Liver (tissue), 8 donors: ENCODE measurements at regions not wholly inside any gene's neighbourhood (a gene's known extent, or its start where the extent isn't known, plus 50 kb on each side); places are given as distances from the start of the nearest gene placed in this dataset.

Source experiments
- DNase-seq: peaks from one replicate; pipeline ENCODE4 v3.0.0-alpha.2; 2017; ENCODE audit warnings: low spot score
- H3K27ac ChIP-seq, 2 donors: one replicate each; pipeline ENCODE4 v1.7.0; 2013; ENCODE audit warnings: inconsistent platforms in 2 of 2, low read length in 2 of 2, control low read depth in 1 of 2, low read depth in 1 of 2, mild to moderate bottlenecking in 1 of 2
- H3K27me3 ChIP-seq, 4 donors: one replicate each; pipeline versions ENCODE4 v1.6.1 to v1.7.0; 2013; ENCODE audit warnings: low read length in 3 of 4, inconsistent platforms in 1 of 4, mild to moderate bottlenecking in 1 of 4, moderate library complexity in 1 of 4; ENCODE audit not compliant: control insufficient read depth in 4 of 4, insufficient read depth in 4 of 4
- H3K36me3 ChIP-seq, 4 donors: one replicate each; pipeline versions ENCODE4 v1.6.1 to v1.7.0; 2013; ENCODE audit warnings: low read length in 3 of 4, mild to moderate bottlenecking in 3 of 4, low read depth in 1 of 4, moderate library complexity in 1 of 4; ENCODE audit not compliant: control insufficient read depth in 4 of 4, insufficient read depth in 3 of 4
- H3K4me1 ChIP-seq, 4 donors: one replicate each; pipeline versions ENCODE4 v1.6.1 to v1.7.0; 2013; ENCODE audit warnings: low read length in 3 of 4, mild to moderate bottlenecking in 3 of 4, moderate library complexity in 1 of 4; ENCODE audit not compliant: control insufficient read depth in 4 of 4, insufficient read depth in 4 of 4
- H3K4me3 ChIP-seq, 3 donors: one replicate each; pipeline versions ENCODE4 v1.6.1 to v1.7.0; 2013; ENCODE audit warnings: low read length in 3 of 3, control low read depth in 1 of 3, low read depth in 1 of 3, mild to moderate bottlenecking in 1 of 3
- H3K9ac ChIP-seq, 2 donors: one replicate each; pipeline ENCODE4 v1.7.0; 2013; ENCODE audit warnings: low read length in 2 of 2, mild to moderate bottlenecking in 2 of 2, moderate library complexity in 2 of 2, control low read depth in 1 of 2, low read depth in 1 of 2
- H3K9me3 ChIP-seq, 4 donors: one replicate each; pipeline versions ENCODE4 v1.6.1 to v1.7.0; 2013; ENCODE audit warnings: low read length in 3 of 4; ENCODE audit not compliant: control insufficient read depth in 4 of 4
- EGR1 ChIP-seq, 2 donors: IDR thresholded peaks; 2 replicates each; pipeline ENCODE4 v1.6.1; 2016 to 2018; ENCODE audit warnings: antibody characterized with exemption in 2 of 2, low read depth in 2 of 2
- FOXA1 ChIP-seq: IDR thresholded peaks from 2 replicates; pipeline ENCODE4 v1.6.1; 2016; ENCODE audit warnings: antibody characterized with exemption
- FOXA2 ChIP-seq: IDR thresholded peaks from 2 replicates; pipeline ENCODE4 v1.6.1; 2016; ENCODE audit warnings: antibody characterized with exemption
- GABPA ChIP-seq, 2 donors: IDR thresholded peaks in 1 of 2; conservative IDR thresholded peaks in 1 of 2; 2 replicates each; pipeline ENCODE4 v1.6.1; 2016; ENCODE audit warnings: antibody characterized with exemption in 2 of 2, mild to moderate bottlenecking in 1 of 2, moderate library complexity in 1 of 2
- HNF4A ChIP-seq, 2 donors: conservative IDR thresholded peaks; 2 replicates each; pipeline ENCODE4 v1.6.1; 2016; ENCODE audit warnings: antibody characterized with exemption in 2 of 2, mild to moderate bottlenecking in 2 of 2
- HNF4G ChIP-seq: IDR thresholded peaks from 2 replicates; pipeline ENCODE4 v1.6.1; 2016; ENCODE audit warnings: antibody characterized with exemption
- JUND ChIP-seq, 2 donors: IDR thresholded peaks; 2 replicates each; pipeline ENCODE4 v1.6.1; 2016; ENCODE audit warnings: antibody characterized with exemption in 2 of 2
- NR2F2 ChIP-seq: IDR thresholded peaks from 2 replicates; pipeline ENCODE4 v1.6.1; 2016; ENCODE audit warnings: antibody characterized with exemption
- RAD21 ChIP-seq, 2 donors: IDR thresholded peaks; 2 replicates each; pipeline ENCODE4 v1.6.1; 2016; ENCODE audit warnings: antibody characterized with exemption in 2 of 2, mild to moderate bottlenecking in 2 of 2
- RXRA ChIP-seq, 2 donors: IDR thresholded peaks; 2 replicates each; pipeline ENCODE4 v1.6.1; 2017 to 2018; ENCODE audit warnings: antibody characterized with exemption in 2 of 2, mild to moderate bottlenecking in 1 of 2
- SP1 ChIP-seq: IDR thresholded peaks from 2 replicates; pipeline ENCODE4 v1.6.1; 2018; ENCODE audit warnings: antibody characterized with exemption, mild to moderate bottlenecking
- TAF1 ChIP-seq: conservative IDR thresholded peaks from 2 replicates; pipeline ENCODE4 v1.6.1; 2016; ENCODE audit warnings: antibody characterized with exemption, mild to moderate bottlenecking
- YY1 ChIP-seq: IDR thresholded peaks from 2 replicates; pipeline ENCODE4 v1.6.1; 2016; ENCODE audit warnings: antibody characterized with exemption, mild to moderate bottlenecking
- WGBS: extraction: QIAGEN DNeasy Blood & Tissue Kit; methylation state at CpG from one replicate; pipeline ENCODE4 v1.1.7; 2013; 5-methylcytosine and 5-hydroxymethylcytosine counted together
- TF ChIP-seq, protein P1 (sequence below): IDR thresholded peaks from 2 replicates; pipeline ENCODE4 v1.6.1; 2016; ENCODE audit warnings: antibody characterized with exemption, mild to moderate bottlenecking
- TF ChIP-seq, protein P2 (sequence below): IDR thresholded peaks from 2 replicates; pipeline ENCODE4 v1.6.1; 2016; ENCODE audit warnings: antibody characterized with exemption
- TF ChIP-seq, protein P3 (sequence below): IDR thresholded peaks from 2 replicates; pipeline ENCODE4 v1.6.1; 2016; ENCODE audit warnings: antibody characterized with exemption
- TF ChIP-seq, protein P4 (sequence below): fragments of 150-350 bp; IDR thresholded peaks from 2 replicates; pipeline ENCODE4 v1.5.1; 2017; ENCODE audit warnings: improper control_type of control experiment, low read depth, low read length; ENCODE audit not compliant: missing input control
- TF ChIP-seq, protein P5 (sequence below): IDR thresholded peaks from 2 replicates; pipeline ENCODE4 v1.6.1; 2016; ENCODE audit warnings: antibody characterized with exemption
- donor health status: healthy.
- donor health status: healthy.
- donor health status: healthy.
- donor health status: healthy.
- donor health status: healthy.

DNA sequence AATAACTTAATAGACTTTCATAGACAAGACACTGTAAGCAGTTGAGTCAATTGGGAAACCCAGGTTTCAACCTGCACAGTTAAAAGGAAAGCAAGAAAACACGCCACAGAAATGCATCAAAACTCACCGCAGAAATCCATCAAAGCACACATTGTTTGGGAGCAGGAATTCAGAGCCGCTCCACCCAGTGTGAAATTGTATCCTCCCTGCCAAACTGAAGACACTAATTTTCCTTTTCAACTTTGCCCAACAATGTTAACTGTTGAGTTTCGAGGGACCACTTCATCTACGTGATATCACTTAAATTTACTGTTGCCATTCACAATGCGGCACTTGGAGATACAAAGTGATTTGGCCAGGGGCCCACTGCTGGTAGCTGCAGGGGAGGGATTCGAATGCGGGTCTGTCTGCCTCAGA, 92.7 kb downstream of the DACT2 start:
- no peaks in the 10 kb centered on the region for H3K9me3 ChIP-seq
- no peak overlapping the region for H3K27ac ChIP-seq
- H3K4me1 ChIP-seq: peaks cover 0 to 20% (median 6%) of the 10 kb centered on the region in 4 donors
- 82% methylated on average over 8 of the region's 8 CpGs for WGBS
- TF ChIP-seq, protein P1, sequence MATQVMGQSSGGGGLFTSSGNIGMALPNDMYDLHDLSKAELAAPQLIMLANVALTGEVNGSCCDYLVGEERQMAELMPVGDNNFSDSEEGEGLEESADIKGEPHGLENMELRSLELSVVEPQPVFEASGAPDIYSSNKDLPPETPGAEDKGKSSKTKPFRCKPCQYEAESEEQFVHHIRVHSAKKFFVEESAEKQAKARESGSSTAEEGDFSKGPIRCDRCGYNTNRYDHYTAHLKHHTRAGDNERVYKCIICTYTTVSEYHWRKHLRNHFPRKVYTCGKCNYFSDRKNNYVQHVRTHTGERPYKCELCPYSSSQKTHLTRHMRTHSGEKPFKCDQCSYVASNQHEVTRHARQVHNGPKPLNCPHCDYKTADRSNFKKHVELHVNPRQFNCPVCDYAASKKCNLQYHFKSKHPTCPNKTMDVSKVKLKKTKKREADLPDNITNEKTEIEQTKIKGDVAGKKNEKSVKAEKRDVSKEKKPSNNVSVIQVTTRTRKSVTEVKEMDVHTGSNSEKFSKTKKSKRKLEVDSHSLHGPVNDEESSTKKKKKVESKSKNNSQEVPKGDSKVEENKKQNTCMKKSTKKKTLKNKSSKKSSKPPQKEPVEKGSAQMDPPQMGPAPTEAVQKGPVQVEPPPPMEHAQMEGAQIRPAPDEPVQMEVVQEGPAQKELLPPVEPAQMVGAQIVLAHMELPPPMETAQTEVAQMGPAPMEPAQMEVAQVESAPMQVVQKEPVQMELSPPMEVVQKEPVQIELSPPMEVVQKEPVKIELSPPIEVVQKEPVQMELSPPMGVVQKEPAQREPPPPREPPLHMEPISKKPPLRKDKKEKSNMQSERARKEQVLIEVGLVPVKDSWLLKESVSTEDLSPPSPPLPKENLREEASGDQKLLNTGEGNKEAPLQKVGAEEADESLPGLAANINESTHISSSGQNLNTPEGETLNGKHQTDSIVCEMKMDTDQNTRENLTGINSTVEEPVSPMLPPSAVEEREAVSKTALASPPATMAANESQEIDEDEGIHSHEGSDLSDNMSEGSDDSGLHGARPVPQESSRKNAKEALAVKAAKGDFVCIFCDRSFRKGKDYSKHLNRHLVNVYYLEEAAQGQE: no peak
- no peak for TF ChIP-seq JUND (IDR thresholded peaks at IDR 0.05)
- TF ChIP-seq RXRA (IDR thresholded peaks at IDR 0.05): no peak
- TF ChIP-seq TAF1: no peak
- no peak for TF ChIP-seq RAD21 (IDR thresholded peaks at IDR 0.05)
- TF ChIP-seq FOXA1: no peak
- TF ChIP-seq, protein P2, sequence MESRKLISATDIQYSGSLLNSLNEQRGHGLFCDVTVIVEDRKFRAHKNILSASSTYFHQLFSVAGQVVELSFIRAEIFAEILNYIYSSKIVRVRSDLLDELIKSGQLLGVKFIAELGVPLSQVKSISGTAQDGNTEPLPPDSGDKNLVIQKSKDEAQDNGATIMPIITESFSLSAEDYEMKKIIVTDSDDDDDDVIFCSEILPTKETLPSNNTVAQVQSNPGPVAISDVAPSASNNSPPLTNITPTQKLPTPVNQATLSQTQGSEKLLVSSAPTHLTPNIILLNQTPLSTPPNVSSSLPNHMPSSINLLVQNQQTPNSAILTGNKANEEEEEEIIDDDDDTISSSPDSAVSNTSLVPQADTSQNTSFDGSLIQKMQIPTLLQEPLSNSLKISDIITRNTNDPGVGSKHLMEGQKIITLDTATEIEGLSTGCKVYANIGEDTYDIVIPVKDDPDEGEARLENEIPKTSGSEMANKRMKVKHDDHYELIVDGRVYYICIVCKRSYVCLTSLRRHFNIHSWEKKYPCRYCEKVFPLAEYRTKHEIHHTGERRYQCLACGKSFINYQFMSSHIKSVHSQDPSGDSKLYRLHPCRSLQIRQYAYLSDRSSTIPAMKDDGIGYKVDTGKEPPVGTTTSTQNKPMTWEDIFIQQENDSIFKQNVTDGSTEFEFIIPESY: no peak
- TF ChIP-seq, protein P3, sequence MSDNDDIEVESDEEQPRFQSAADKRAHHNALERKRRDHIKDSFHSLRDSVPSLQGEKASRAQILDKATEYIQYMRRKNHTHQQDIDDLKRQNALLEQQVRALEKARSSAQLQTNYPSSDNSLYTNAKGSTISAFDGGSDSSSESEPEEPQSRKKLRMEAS: no peak
- TF ChIP-seq YY1: no peak
- TF ChIP-seq HNF4A (conservative IDR thresholded peaks at IDR 0.05): no peak
- TF ChIP-seq, protein P4, sequence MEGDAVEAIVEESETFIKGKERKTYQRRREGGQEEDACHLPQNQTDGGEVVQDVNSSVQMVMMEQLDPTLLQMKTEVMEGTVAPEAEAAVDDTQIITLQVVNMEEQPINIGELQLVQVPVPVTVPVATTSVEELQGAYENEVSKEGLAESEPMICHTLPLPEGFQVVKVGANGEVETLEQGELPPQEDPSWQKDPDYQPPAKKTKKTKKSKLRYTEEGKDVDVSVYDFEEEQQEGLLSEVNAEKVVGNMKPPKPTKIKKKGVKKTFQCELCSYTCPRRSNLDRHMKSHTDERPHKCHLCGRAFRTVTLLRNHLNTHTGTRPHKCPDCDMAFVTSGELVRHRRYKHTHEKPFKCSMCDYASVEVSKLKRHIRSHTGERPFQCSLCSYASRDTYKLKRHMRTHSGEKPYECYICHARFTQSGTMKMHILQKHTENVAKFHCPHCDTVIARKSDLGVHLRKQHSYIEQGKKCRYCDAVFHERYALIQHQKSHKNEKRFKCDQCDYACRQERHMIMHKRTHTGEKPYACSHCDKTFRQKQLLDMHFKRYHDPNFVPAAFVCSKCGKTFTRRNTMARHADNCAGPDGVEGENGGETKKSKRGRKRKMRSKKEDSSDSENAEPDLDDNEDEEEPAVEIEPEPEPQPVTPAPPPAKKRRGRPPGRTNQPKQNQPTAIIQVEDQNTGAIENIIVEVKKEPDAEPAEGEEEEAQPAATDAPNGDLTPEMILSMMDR: no peak
- no peak for TF ChIP-seq HNF4G
- no peak for TF ChIP-seq NR2F2
- no peak for TF ChIP-seq GABPA (IDR thresholded peaks at IDR 0.05 in 1 of 2, conservative IDR thresholded peaks at IDR 0.05 in 1 of 2)
- TF ChIP-seq, protein P5, sequence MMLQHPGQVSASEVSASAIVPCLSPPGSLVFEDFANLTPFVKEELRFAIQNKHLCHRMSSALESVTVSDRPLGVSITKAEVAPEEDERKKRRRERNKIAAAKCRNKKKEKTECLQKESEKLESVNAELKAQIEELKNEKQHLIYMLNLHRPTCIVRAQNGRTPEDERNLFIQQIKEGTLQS: no peak
- TF ChIP-seq FOXA2: no peak
- TF ChIP-seq EGR1 (IDR thresholded peaks at IDR 0.05; ENCODE audit: low read depth in 2 of 2): no peak
- no peak for TF ChIP-seq SP1
- DNase-seq: no peak
- H3K27me3 ChIP-seq: no peaks in the 10 kb centered on the region
- no peak overlapping the region for H3K4me3 ChIP-seq
- H3K9ac ChIP-seq: no peak overlapping the region
- no peaks in the 10 kb centered on the region for H3K36me3 ChIP-seq
